K562 (cell line): ENCODE measurements at regions not wholly inside any gene's neighbourhood (a gene's known extent, or its start where the extent isn't known, plus 50 kb on each side); places are given as distances from the start of the nearest gene placed in this dataset.

Source experiments
- ATAC-seq: fragments of 200-7000 bp; cut with Tn5 transposase; 3 replicates; pipeline ENCODE4 v1.9.1; 2020; ENCODE audit warnings: moderate library complexity
- BruUV-seq: library from RNA; stranded (reverse); fragments of 400-500 nt; replicated peaks from 2 replicates; lab custom pipeline; 2021; lab: Mats Ljungman, UMichigan
- CTCF ChIA-PET: fragments of 300-600 bp; formaldehyde crosslinking; extraction: SDS; loops from one replicate; lab custom pipeline; 2021; ENCODE audit warnings: low intra/inter-chr PET ratio; lab: Yijun Ruan, JAX
- POLR2A ChIA-PET: fragments of 300-600, 350-650 bp; sonication (Branson Sonifier 250); formaldehyde crosslinking; extraction: SDS; loops from one replicate; lab custom pipeline; 2021; ENCODE audit warnings: antibody characterized with exemption, inconsistent platforms; lab: Yijun Ruan, JAX
- DNase-seq, 4 experiments: peaks; one replicate each; pipeline versions ENCODE4 v3.0.0 to v3.0.0-alpha.2; 2011 to 2018; ENCODE audit warnings: low spot score in 3 of 4, mixed read lengths in 3 of 4; ENCODE audit errors: extremely low read depth in 1 of 4
- FAIRE-seq: peaks from 2 replicates; lab custom pipeline; 2011; peaks lifted over from hg19 to GRCh38; lab: Jason Lieb, UNC
- H2AFZ ChIP-seq: 2 replicates; pipeline ENCODE4 v1.6.0; 2011; ENCODE audit warnings: low read depth, low read length, control low read depth, inconsistent platforms
- H3K27ac ChIP-seq: fragments of 200-600 bp; 3 replicates; pipeline ENCODE4 v1.8.0; 2011; ENCODE audit warnings: low read depth, mild to moderate bottlenecking, control low read depth, inconsistent platforms, low read length, moderate library complexity, mixed read lengths; ENCODE audit errors: extremely low read depth
- H3K27me3 ChIP-seq, 2 experiments: fragments of 300-600 bp in 1 of 2; 2 replicates in 1 of 2; 3 replicates in 1 of 2; pipeline versions ENCODE4 v1.6.0 to v1.8.0; 2011; ENCODE audit warnings: inconsistent platforms in 2 of 2, low read length in 2 of 2, mild to moderate bottlenecking in 1 of 2, mixed read lengths in 1 of 2, moderate library complexity in 1 of 2; ENCODE audit not compliant: control insufficient read depth in 2 of 2, insufficient read depth in 2 of 2
- H3K36me3 ChIP-seq: fragments of 300-600 bp; 3 replicates; pipeline ENCODE4 v1.8.0; 2011; ENCODE audit warnings: mild to moderate bottlenecking, low read length, inconsistent platforms; ENCODE audit not compliant: control insufficient read depth, insufficient read depth
- H3K4me1 ChIP-seq, 2 experiments: fragments of 200-600 bp in 1 of 2; replicated peaks in 1 of 2; 2 replicates in 1 of 2; 3 replicates in 1 of 2; pipeline versions ENCODE4 v1.5.1 to v1.8.0; 2011; ENCODE audit warnings: inconsistent platforms in 2 of 2, low read length in 2 of 2, mild to moderate bottlenecking in 1 of 2, mixed read lengths in 1 of 2, moderate library complexity in 1 of 2; ENCODE audit not compliant: control insufficient read depth in 2 of 2, insufficient read depth in 2 of 2
- H3K4me2 ChIP-seq: 2 replicates; pipeline ENCODE4 v1.6.1; 2011; ENCODE audit warnings: low read length, control low read depth, inconsistent platforms, mixed read lengths; ENCODE audit not compliant: insufficient read depth
- H3K4me3 ChIP-seq: fragments of 200-600 bp; sonication (generic), shearing (Covaris generic); 2 replicates; pipeline ENCODE4 v1.5.1; 2016; ENCODE audit warnings: control low read depth, inconsistent platforms
- H3K79me2 ChIP-seq: fragments of 200-600 bp; 3 replicates; pipeline ENCODE4 v1.8.0; 2011; ENCODE audit warnings: low read length, inconsistent platforms; ENCODE audit not compliant: control insufficient read depth, insufficient read depth
- H3K9ac ChIP-seq, 2 experiments: 2 replicates each; pipeline versions ENCODE4 v1.6.0 to v1.6.1; 2011; ENCODE audit warnings: low read depth in 2 of 2, low read length in 2 of 2, control low read depth in 1 of 2, inconsistent platforms in 1 of 2, mild to moderate bottlenecking in 1 of 2, mixed read lengths in 1 of 2; ENCODE audit not compliant: insufficient read depth in 1 of 2
- H3K9me1 ChIP-seq: one replicate; pipeline ENCODE4 v1.6.0; 2011; ENCODE audit warnings: inconsistent platforms, mild to moderate bottlenecking, low read length, moderate library complexity; ENCODE audit not compliant: control insufficient read depth, insufficient read depth
- H3K9me3 ChIP-seq: replicated peaks from 2 replicates; pipeline ENCODE4 v1.5.1; 2011; ENCODE audit warnings: low read depth, low read length, inconsistent platforms; ENCODE audit not compliant: control insufficient read depth, insufficient read depth
- H4K20me1 ChIP-seq: replicated peaks from 2 replicates; pipeline ENCODE4 v1.6.1; 2011; ENCODE audit warnings: low read length, inconsistent platforms, mixed read lengths; ENCODE audit not compliant: control insufficient read depth, insufficient read depth
- ARID3A ChIP-seq: IDR thresholded peaks from 2 replicates; pipeline ENCODE4 v1.6.1; 2012; ENCODE audit warnings: low read depth, low read length, improper control_type of control experiment, borderline replicate concordance
- ATF6 ChIP-seq: sonication (generic); formaldehyde crosslinking; IDR thresholded peaks from 2 replicates; pipeline ENCODE4 v1.4.0; 2020; ENCODE audit warnings: mild to moderate bottlenecking, missing genetic modification reagents
- CREB3 ChIP-seq: fragments of 450-650 bp; conservative IDR thresholded peaks from 2 replicates; pipeline ENCODE4 v1.6.1; 2016; ENCODE audit warnings: missing genetic modification characterization, low read depth, mild to moderate bottlenecking, missing compliant biosample characterization, moderate library complexity
- DNMT1 ChIP-seq: fragments of 450-650 bp; IDR thresholded peaks from 2 replicates; pipeline ENCODE4 v1.6.1; 2016; ENCODE audit warnings: antibody characterized with exemption, mild to moderate bottlenecking
- EP400 ChIP-seq: fragments of 450-650 bp; IDR thresholded peaks from 2 replicates; pipeline ENCODE4 v1.6.1; 2017; ENCODE audit warnings: antibody characterized with exemption, mild to moderate bottlenecking, moderate library complexity
- ETV1 ChIP-seq: fragments of 450-650 bp; conservative IDR thresholded peaks from 2 replicates; pipeline ENCODE4 v1.6.1; 2016; ENCODE audit warnings: missing genetic modification characterization, control low read depth, low read depth, missing compliant biosample characterization
- EWSR1 ChIP-seq: fragments of 450-650 bp; IDR thresholded peaks from 2 replicates; pipeline ENCODE4 v1.6.1; 2018; ENCODE audit warnings: borderline replicate concordance, mild to moderate bottlenecking, low read depth, moderate library complexity; ENCODE audit not compliant: partially characterized antibody
- GTF2A2 ChIP-seq: IDR thresholded peaks from 2 replicates; pipeline ENCODE4 v1.6.1; 2016; ENCODE audit warnings: mild to moderate bottlenecking, missing genetic modification characterization, missing compliant biosample characterization
- ID3 ChIP-seq, 2 experiments: fragments of 250-450 bp in 1 of 2; fragments of 450-650 bp in 1 of 2; sonication (Bioruptor Pico) in 1 of 2; IDR thresholded peaks; 2 replicates each; pipeline versions ENCODE4 v1.6.1 to v1.8.0; 2016 to 2021; ENCODE audit warnings: mild to moderate bottlenecking in 2 of 2, moderate library complexity in 2 of 2, missing compliant biosample characterization in 1 of 2, missing genetic modification characterization in 1 of 2
- LCOR ChIP-seq: sonication (generic); formaldehyde crosslinking; IDR thresholded peaks from 2 replicates; pipeline ENCODE4 v1.8.0; 2022; ENCODE audit warnings: mild to moderate bottlenecking, missing genetic modification reagents
- NCOA6 ChIP-seq: fragments of 450-650 bp; IDR thresholded peaks from 2 replicates; pipeline ENCODE4 v1.6.1; 2017; ENCODE audit warnings: mild to moderate bottlenecking
- NFRKB ChIP-seq: fragments of 450-650 bp; IDR thresholded peaks from 2 replicates; pipeline ENCODE4 v1.6.1; 2016; ENCODE audit warnings: low read depth
- NUFIP1 ChIP-seq: fragments of 450-650 bp; IDR thresholded peaks from 2 replicates; pipeline ENCODE4 v1.6.1; 2018; ENCODE audit not compliant: partially characterized antibody
- OTX1 ChIP-seq: fragments of 450-650 bp; formaldehyde crosslinking; IDR thresholded peaks from 2 replicates; pipeline ENCODE4 v1.4.0; 2022; ENCODE audit warnings: mild to moderate bottlenecking
- SMARCC2 ChIP-seq: fragments of 450-650 bp; IDR thresholded peaks from 2 replicates; pipeline ENCODE4 v1.6.1; 2017; ENCODE audit warnings: antibody characterized with exemption, moderate library complexity, mild to moderate bottlenecking, low read depth
- SREBF1 ChIP-seq: fragments of 150-350 bp; IDR thresholded peaks from 2 replicates; pipeline ENCODE4 v1.6.1; 2014; ENCODE audit warnings: antibody characterized with exemption, low read depth, low read length, borderline replicate concordance
- U2AF2 ChIP-seq: fragments of 200-400 bp; formaldehyde crosslinking; optimal IDR thresholded peaks from 2 replicates; pipeline ENCODE3; 2017; ENCODE audit warnings: low read depth, mild to moderate bottlenecking, low read length
- ZNF274 ChIP-seq: IDR thresholded peaks from 2 replicates; pipeline ENCODE4 v1.6.1; 2011; ENCODE audit warnings: low read depth, mild to moderate bottlenecking, low read length, moderate library complexity, borderline replicate concordance
- WGBS: fragments of 100-300 bp; shearing (Covaris generic); methylation state at CpG from one replicate; pipeline ENCODE4 v1.1.6; 2016; ENCODE audit warnings: low coverage, mixed read lengths; ENCODE audit not compliant: insufficient coverage; ENCODE audit errors: missing lambda C conversion rate; 5-methylcytosine and 5-hydroxymethylcytosine counted together
- in situ Hi-C: fragments of 300-500 bp; cut with MboI; formaldehyde crosslinking; loops from 4 replicates; pipeline ENCODE4 v1.15.0; 2018; ENCODE audit warnings: inconsistent platforms, mixed read lengths
- intact Hi-C: fragments of 100-400 bp; cut with micrococcal nuclease; formaldehyde crosslinking; loops from 2 replicates; pipeline ENCODE4 v1.14.2; 2022

- no peak for TF ChIP-seq ID3 (CRISPR knock-in tag; IDR thresholded peaks at IDR 0.05)
- no peak for TF ChIP-seq ID3 (tag; IDR thresholded peaks at IDR 0.05)
Measured at GRCh38 chr9:26413611-26414010, 479.0 kb downstream of the CAAP1 start (continued).

GRCh38 chr9:26412446-26412845 is 480.2 kb downstream of the CAAP1 start:
- FAIRE-seq = no peak
- intact Hi-C loops (no loop called here), in situ Hi-C loops (no loop called here)
- no peaks in the 10 kb centered on the region for H3K36me3 ChIP-seq
- no peak overlapping the region for H3K9ac ChIP-seq
- H2AFZ ChIP-seq = no peak overlapping the region
- no peak overlapping the region for H3K27ac ChIP-seq
- no peak for DNase-seq
- POLR2A ChIA-PET = no interaction called here
- CTCF ChIA-PET = no interaction called here
- H3K79me2 ChIP-seq = no peaks in the 10 kb centered on the region
- no peak overlapping the region for H3K4me3 ChIP-seq
- H3K9me3 ChIP-seq = no peaks in the 10 kb centered on the region
- H3K4me2 ChIP-seq = no peak overlapping the region
- H3K9me1 ChIP-seq = no peaks in the 10 kb centered on the region
- H3K27me3 ChIP-seq = no peaks in the 10 kb centered on the region
- H3K4me1 ChIP-seq = no peaks in the 10 kb centered on the region
- BruUV-seq = no TSS peak
- no peaks in the 10 kb centered on the region for H4K20me1 ChIP-seq
- WGBS = no CpG with 5 or more reads among the region's 1 CpG
- no peak for ATAC-seq
- TF ChIP-seq ETV1 (tag) (no peak), SMARCC2 (no peak), LCOR (no peak), EWSR1 (no peak), GTF2A2 (tag) (no peak), CREB3 (tag) (no peak), OTX1 (CRISPR knock-in tag) (no peak), DNMT1 (no peak), U2AF2 (no peak), ARID3A (no peak), NFRKB (no peak), ATF6 (CRISPR knock-in tag) (no peak), NUFIP1 (no peak), SREBF1 (no peak), NCOA6 (no peak), EP400 (no peak), ZNF274 (no peak)
